NCI-H1417 (cell line): ENCODE measurements at regions not wholly inside any gene's neighbourhood (a gene's known extent, or its start where the extent isn't known, plus 50 kb on each side); places are given as distances from the start of the nearest gene placed in this dataset.
A peak's percentile ranks its signal among the peaks of the same experiment; 100 is the strongest.

Source experiments
- DNase-seq, 3 experiments: peaks; one replicate each; lab custom pipeline; 2025; lab: John Stamatoyannopoulos, UW

DNA sequence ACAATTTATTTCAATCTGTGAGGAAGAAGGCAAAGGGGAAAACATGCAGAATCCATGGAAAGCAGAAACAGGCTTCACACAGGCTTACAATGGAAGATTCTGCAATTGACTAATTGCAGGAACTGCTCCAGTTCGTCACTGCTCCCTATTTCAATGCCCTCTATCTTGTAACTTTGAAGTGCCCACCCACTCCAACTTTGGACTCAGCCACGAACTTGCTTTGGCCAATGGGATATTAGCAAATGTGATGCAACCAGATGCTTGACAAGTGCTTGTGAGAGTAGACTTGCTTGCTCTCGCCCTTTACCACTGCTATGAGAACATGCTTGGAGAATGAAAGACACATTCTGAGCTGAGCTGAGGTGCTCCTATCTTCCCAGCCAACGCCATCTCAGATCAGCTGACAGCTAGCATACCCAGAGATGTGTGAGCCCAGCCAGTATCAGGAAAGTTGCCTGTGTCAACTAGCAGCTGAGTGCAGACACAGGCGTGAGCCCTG, 105.7 kb upstream of the PTCHD1 start:
- no peak for DNase-seq

DNA sequence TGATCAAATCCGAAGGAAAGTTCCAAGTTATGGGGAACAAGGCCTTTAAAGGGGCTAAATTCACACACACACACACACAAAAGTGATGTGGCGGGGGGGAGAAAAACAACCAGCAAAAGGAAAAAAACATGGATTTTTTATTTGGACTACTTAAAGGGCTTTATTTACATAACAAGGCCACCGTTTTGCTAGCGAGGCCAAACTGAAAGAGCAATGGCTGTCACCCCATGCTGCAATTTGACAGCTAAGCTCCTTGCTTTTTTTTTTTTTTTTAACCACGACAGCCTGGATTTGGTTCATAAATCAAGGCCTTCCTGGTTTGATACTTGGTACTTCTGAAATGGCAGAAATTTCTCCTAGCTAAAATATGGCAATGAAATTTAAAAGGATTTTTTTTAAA, 99.6 kb upstream of the PTCHD1 start:
- no peak for DNase-seq

DNA sequence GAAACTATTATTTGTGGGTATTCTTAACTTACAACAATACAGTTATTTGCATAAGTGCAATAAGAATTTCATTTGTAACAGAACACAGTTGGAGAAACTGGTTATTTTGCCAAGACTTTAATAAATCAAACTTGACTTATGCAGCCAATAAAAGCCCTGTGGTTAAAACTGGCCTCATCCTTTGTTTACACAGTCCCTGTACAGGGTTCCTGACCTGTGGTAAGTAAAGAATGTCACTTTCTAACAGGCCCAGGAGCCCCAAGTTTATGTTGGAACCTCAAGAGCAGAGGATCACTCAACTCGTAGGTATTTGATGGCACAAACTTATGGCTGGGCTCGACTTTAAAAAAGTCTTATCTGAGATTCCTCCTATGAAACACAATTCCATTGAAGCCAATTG, 88.6 kb upstream of the PTCHD1 start:
- no peak for DNase-seq

DNA sequence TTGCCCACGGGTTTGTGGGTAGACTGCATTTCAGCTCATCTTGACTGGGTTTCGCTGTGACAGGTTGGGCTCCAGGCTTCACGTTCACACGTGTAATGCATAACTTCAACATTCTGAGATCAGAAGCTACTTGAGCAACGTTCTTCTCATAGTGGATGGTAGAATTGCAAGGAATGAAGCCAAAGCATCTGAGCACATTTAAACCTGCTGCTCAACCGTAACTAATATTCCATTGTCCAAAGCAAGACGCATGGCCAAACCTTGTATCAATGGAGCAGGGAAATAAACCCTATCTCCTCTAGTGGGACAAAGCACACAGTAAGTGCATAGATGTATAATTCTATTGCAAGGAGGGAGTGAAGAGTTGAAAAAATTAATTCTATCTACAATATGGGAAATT, 86.5 kb upstream of the PTCHD1 start:
- no peak for DNase-seq

DNA sequence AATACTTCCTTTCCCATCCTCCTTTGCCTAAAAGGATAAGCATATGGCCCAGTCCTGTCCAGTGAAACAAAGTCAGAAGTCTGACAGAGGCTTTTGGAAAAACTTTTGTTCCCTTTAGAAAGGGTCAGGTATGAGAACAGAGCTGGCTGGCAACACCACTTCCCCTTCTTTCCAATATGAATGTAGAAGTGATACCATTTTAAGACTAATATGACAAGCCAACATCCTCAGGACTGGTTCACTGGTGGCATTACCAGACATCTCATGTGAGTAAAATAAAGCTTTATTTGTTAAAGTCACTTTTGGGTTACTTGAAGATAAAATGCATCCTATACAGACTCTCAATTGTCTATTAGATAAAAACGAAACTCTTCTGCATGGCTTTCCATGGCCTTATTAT, 83.6 kb upstream of the PTCHD1 start:
- no peak for DNase-seq

DNA sequence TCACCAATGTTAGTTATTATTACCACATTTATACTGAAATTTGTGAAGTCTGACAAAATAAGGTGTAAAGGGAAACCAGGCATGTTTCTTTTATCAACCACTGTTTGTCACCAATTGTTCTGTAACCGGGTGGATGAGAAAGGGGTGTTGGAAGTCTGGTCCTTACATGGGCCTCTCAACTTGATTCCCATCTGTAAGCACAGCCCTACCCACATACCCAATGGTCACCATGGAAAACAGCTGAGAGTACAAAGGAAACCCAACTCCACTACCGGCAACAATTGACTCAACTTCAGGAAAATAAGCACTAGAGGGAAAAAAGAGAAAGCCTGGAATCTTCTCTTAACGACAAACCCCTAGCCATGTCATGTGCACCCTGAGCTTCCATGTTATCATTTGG, 70.8 kb upstream of the PTCHD1 start:
- DNase-seq, result no peak

DNA sequence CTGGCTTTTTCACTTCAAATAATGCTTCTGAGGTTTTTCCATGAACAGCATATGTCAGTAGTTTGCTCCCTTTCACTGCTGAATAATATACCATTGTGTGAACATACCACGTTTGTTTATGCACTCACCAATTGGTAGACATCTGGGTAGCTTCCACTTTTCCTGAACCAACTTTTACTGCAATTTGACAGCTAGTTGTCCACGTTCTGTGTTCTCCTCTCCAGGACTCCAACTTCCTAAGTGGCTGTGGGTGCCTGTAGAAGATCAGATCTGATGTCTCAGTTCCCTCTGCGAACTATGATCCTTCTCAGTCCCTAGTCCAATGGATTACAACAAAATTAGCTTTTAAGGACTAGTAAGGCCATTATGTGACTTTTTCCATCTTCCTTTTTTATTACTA, 64.7 kb upstream of the PTCHD1 start:
- DNase-seq, result no peak

DNA sequence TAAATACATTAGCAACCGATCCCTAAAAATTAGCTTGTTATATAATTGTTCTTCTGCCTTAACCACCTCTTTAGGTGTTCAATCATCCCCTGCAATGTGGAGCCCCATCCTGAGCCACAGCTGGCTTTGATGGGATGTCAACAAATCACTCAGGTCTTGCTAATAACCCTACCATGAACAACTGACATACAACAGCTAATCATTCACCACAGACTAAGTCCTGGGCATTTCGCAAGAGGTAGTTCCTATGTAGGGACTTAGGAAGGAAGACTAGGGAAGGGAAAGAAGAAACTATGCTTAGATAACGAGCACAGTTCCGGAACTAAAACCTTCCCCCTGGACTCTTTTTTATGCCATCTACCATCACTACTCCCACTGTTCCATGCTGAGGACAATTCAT, 63.6 kb upstream of the PTCHD1 start:
- DNase-seq, result no peak

DNA sequence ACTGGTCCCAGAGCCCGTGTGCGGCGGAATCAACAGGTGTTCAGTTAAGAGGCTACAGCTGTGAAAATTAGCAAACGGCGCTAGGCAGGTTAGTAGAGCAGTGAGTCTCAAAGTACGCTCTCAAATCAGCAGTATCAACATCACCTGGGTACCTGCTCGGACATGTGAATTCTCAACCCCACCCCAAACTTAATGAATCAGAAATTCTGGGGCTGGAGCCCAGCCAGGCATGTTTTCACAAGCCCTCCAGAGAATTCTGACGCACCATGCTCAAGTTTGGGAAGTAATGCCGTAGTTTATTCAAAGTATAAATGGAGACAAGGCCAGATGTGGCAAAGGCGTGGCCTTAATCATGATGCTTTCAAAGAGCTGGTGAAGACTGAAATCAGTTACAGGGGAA, 58.2 kb upstream of the PTCHD1 start:
- peak in 1 of 3 experiments; percentile 42 for DNase-seq
